GM12878 (cell line): ENCODE measurements at regions not wholly inside any gene's neighbourhood (a gene's known extent, or its start where the extent isn't known, plus 50 kb on each side); places are given as distances from the start of the nearest gene placed in this dataset.

Experiments
- ATAC-seq: fragments of 200-7000 bp; cut with Tn5 transposase; 3 replicates; pipeline ENCODE4 v1.9.1; 2020; ENCODE audit warnings: mild to moderate bottlenecking, moderate library complexity
- BruUV-seq: library from RNA; stranded (reverse); fragments of 400-500 nt; replicated peaks from 2 replicates; lab custom pipeline; 2021; lab: Mats Ljungman, UMichigan
- CTCF ChIA-PET: fragments of 300-600 bp; sonication (Branson Sonifier 250); formaldehyde crosslinking; extraction: SDS; loops from one replicate; lab custom pipeline; 2021; ENCODE audit warnings: inconsistent platforms; lab: Yijun Ruan, JAX
- POLR2A ChIA-PET: fragments of 350-600 bp; formaldehyde crosslinking; extraction: SDS; loops from one replicate; lab custom pipeline; 2021; ENCODE audit warnings: inconsistent platforms; lab: Charles Lee
- RAD21 ChIA-PET: fragments of 300-600 bp; sonication (Branson Sonifier 250); formaldehyde crosslinking; loops from one replicate; lab custom pipeline; 2023; ENCODE audit warnings: antibody characterized with exemption; ENCODE audit not compliant: unreplicated experiment; lab: Charles Lee
- SMC1A ChIA-PET: fragments of 300-600 bp; sonication (Branson Sonifier 250); formaldehyde crosslinking; loops from one replicate; lab custom pipeline; 2023; ENCODE audit not compliant: unreplicated experiment, uncharacterized antibody; lab: Charles Lee
- DNase-seq: peaks from one replicate; pipeline ENCODE4 v3.0.0-alpha.2; 2011; ENCODE audit warnings: low read depth, low spot score
- FAIRE-seq: peaks from 3 replicates; lab custom pipeline; 2011; peaks lifted over from hg19 to GRCh38; lab: Jason Lieb, UNC
- H2AFZ ChIP-seq: 2 replicates; pipeline ENCODE4 v1.6.0; 2011; ENCODE audit warnings: low read depth, low read length, control low read depth; ENCODE audit not compliant: control insufficient read depth
- H3K27ac ChIP-seq: 2 replicates; pipeline ENCODE4 v1.5.1; 2011; ENCODE audit warnings: control low read depth; ENCODE audit not compliant: control insufficient read depth, insufficient read depth
- H3K27me3 ChIP-seq, 2 experiments: replicated peaks in 1 of 2; 2 replicates each; pipeline versions ENCODE4 v1.6.0 to v1.6.1; 2011; ENCODE audit warnings: low read length in 1 of 2; ENCODE audit not compliant: control insufficient read depth in 2 of 2, insufficient read depth in 2 of 2
- H3K36me3 ChIP-seq, 2 experiments: 2 replicates each; pipeline ENCODE4 v1.5.1; 2011; ENCODE audit warnings: low read length in 1 of 2; ENCODE audit not compliant: control insufficient read depth in 2 of 2, insufficient read depth in 2 of 2
- H3K4me1 ChIP-seq: 2 replicates; pipeline ENCODE4 v1.6.1; 2011; ENCODE audit warnings: mild to moderate bottlenecking, low read length, moderate library complexity, mixed read lengths; ENCODE audit not compliant: control insufficient read depth, insufficient read depth
- H3K4me2 ChIP-seq: 2 replicates; pipeline ENCODE4 v1.6.0; 2011; ENCODE audit warnings: control low read depth; ENCODE audit not compliant: control insufficient read depth, insufficient read depth
- H3K4me3 ChIP-seq: fragments of 200-600 bp; sonication (generic); 2 replicates; pipeline ENCODE4 v1.5.1; 2016
- H3K79me2 ChIP-seq: 2 replicates; pipeline ENCODE4 v1.6.0; 2011; ENCODE audit warnings: low read length; ENCODE audit not compliant: control insufficient read depth, insufficient read depth
- H3K9ac ChIP-seq: 2 replicates; pipeline ENCODE4 v1.8.0; 2011; ENCODE audit warnings: low read length, control low read depth, mixed read lengths; ENCODE audit not compliant: control insufficient read depth, insufficient read depth
- H3K9me3 ChIP-seq: replicated peaks from 3 replicates; pipeline ENCODE4 v1.5.1; 2011; ENCODE audit warnings: mild to moderate bottlenecking, low read length; ENCODE audit not compliant: control insufficient read depth, insufficient read depth
- H4K20me1 ChIP-seq: 2 replicates; pipeline ENCODE4 v1.6.0; 2011; ENCODE audit not compliant: control insufficient read depth, insufficient read depth
- ATF7 ChIP-seq: fragments of 450-650 bp; IDR thresholded peaks from 2 replicates; pipeline ENCODE4 v1.6.1; 2016; ENCODE audit warnings: low read depth, mild to moderate bottlenecking
- BMI1 ChIP-seq: fragments of 450-650 bp; IDR thresholded peaks from 2 replicates; pipeline ENCODE4 v1.6.1; 2016; ENCODE audit warnings: mild to moderate bottlenecking, moderate library complexity, borderline replicate concordance
- CHD4 ChIP-seq: fragments of 200-600 bp; sonication (generic); IDR thresholded peaks from 2 replicates; pipeline ENCODE4 v1.6.1; 2016; ENCODE audit warnings: mild to moderate bottlenecking
- EED ChIP-seq: sonication (generic); IDR thresholded peaks from 2 replicates; pipeline ENCODE4 v1.6.1; 2016; ENCODE audit warnings: antibody characterized with exemption, low read depth
- ESRRA ChIP-seq: IDR thresholded peaks from 2 replicates; pipeline ENCODE4 v1.6.1; 2012; ENCODE audit warnings: mild to moderate bottlenecking, low read length, improper control_type of control experiment
- EZH2 ChIP-seq: IDR thresholded peaks from 2 replicates; pipeline ENCODE4 v1.6.1; 2012; ENCODE audit warnings: low read depth, mild to moderate bottlenecking, control low read depth, inconsistent platforms, low read length, borderline replicate concordance; ENCODE audit not compliant: control insufficient read depth
- HDAC2 ChIP-seq: fragments of 200-600 bp; sonication (generic); IDR thresholded peaks from 2 replicates; pipeline ENCODE4 v1.6.1; 2017
- KAT2A ChIP-seq: conservative IDR thresholded peaks from 2 replicates; pipeline ENCODE4 v1.6.1; 2011; ENCODE audit warnings: low read depth, low read length; ENCODE audit not compliant: control insufficient read depth
- KDM1A ChIP-seq: fragments of 200-600 bp; sonication (generic); IDR thresholded peaks from 2 replicates; pipeline ENCODE4 v1.6.1; 2016; ENCODE audit warnings: borderline replicate concordance
- MXI1 ChIP-seq: fragments of 150-350 bp; IDR thresholded peaks from 2 replicates; pipeline ENCODE4 v1.6.1; 2011; ENCODE audit warnings: low read depth, mild to moderate bottlenecking, inconsistent platforms, low read length, improper control_type of control experiment
- NFYB ChIP-seq: IDR thresholded peaks from 2 replicates; pipeline ENCODE4 v1.6.1; 2011; ENCODE audit warnings: low read depth, mild to moderate bottlenecking, low read length, improper control_type of control experiment, moderate library complexity; ENCODE audit not compliant: insufficient read depth
- POLR2A ChIP-seq: IDR thresholded peaks from 2 replicates; pipeline ENCODE4 v1.6.1; 2011; ENCODE audit warnings: low read depth, mild to moderate bottlenecking, low read length
- RAD21 ChIP-seq: IDR thresholded peaks from 2 replicates; pipeline ENCODE4 v1.6.1; 2011; ENCODE audit warnings: mild to moderate bottlenecking, low read depth, low read length, moderate library complexity; ENCODE audit not compliant: insufficient read depth
- SRF ChIP-seq, 2 experiments: IDR thresholded peaks; 2 replicates each; pipeline ENCODE4 v1.6.1; 2011; ENCODE audit warnings: low read depth in 2 of 2, low read length in 2 of 2, mild to moderate bottlenecking in 1 of 2, moderate library complexity in 1 of 2
- SUPT20H ChIP-seq: IDR thresholded peaks from 2 replicates; pipeline ENCODE4 v1.6.1; 2011; ENCODE audit warnings: low read depth, mild to moderate bottlenecking, low read length, moderate library complexity, borderline replicate concordance; ENCODE audit not compliant: control insufficient read depth
- TAF1 ChIP-seq: IDR thresholded peaks from 2 replicates; pipeline ENCODE4 v1.6.1; 2011; ENCODE audit warnings: mild to moderate bottlenecking, low read depth, low read length, borderline replicate concordance
- WGBS: methylation state at CpG from one replicate; pipeline ENCODE4 v1.1.6; 2016; ENCODE audit warnings: low lambda C conversion rate; ENCODE audit not compliant: insufficient replicate concordance, insufficient coverage; ENCODE audit errors: missing lambda C conversion rate; 5-methylcytosine and 5-hydroxymethylcytosine counted together
- in situ Hi-C: fragments of 300-500 bp; cut with MboI; formaldehyde crosslinking; loops from 9 replicates; pipeline ENCODE4 v1.14.3; 2018; ENCODE audit warnings: mixed read lengths
- intact Hi-C: fragments of 100-400 bp; cut with micrococcal nuclease; formaldehyde crosslinking; loops from one replicate; pipeline ENCODE4 v1.14.2; 2022; ENCODE audit not compliant: unreplicated experiment
- TF ChIP-seq, protein P1 (sequence below): IDR thresholded peaks from 2 replicates; pipeline ENCODE4 v1.6.1; 2011; ENCODE audit warnings: borderline replicate concordance, low read depth, mild to moderate bottlenecking, moderate library complexity, low read length; ENCODE audit not compliant: insufficient read depth, poor library complexity, severe bottlenecking
- TF ChIP-seq, protein P2 (sequence below): IDR thresholded peaks from 2 replicates; pipeline ENCODE4 v1.6.1; 2011; ENCODE audit warnings: mild to moderate bottlenecking, low read depth, low read length, moderate library complexity; ENCODE audit not compliant: insufficient replicate concordance
- TF ChIP-seq, protein P3 (sequence below): fragments of 450-650 bp; IDR thresholded peaks from 2 replicates; pipeline ENCODE4 v1.6.1; 2017; ENCODE audit warnings: mild to moderate bottlenecking, low read depth, inconsistent platforms; ENCODE audit not compliant: poor library complexity, severe bottlenecking
- TF ChIP-seq, protein P4 (sequence below): IDR thresholded peaks from 2 replicates; pipeline ENCODE4 v1.6.1; 2012; ENCODE audit warnings: low read depth, low read length, improper control_type of control experiment

DNA sequence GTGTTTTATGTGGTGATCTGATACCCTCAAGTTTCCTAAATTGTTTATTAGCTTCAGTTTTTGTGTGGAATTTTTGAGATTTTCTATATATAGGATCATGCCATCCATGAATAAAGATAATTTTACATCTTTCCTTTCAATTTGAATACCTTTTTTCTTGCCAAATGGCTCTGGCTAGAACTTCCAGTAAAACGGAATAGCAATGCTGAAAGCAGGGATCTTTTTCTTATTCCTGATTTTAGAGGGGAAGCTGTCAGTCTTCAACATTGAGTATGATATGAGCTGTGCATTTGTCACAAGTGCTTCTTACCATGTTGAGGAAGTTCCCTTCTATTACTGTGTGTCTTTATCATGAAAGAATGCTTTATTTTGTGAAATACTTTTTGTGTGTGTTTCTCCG lies 618.8 kb downstream of the FGF9 start:
- ChIA-PET CTCF (no interaction called here), SMC1A (no interaction called here), RAD21 (no interaction called here), POLR2A (no interaction called here)
- Histone ChIP-seq H3K9ac (no peak overlapping the region), H3K36me3 (no peaks in the 10 kb centered on the region), H3K27ac (no peak overlapping the region), H3K4me3 (no peak overlapping the region), H3K27me3 (no peaks in the 10 kb centered on the region), H3K4me2 (no peak overlapping the region), H3K9me3 (no peaks in the 10 kb centered on the region), H3K4me1 (peaks cover 3% of the 10 kb centered on the region; the same call in 1 of the 2 replicates), H2AFZ (no peak overlapping the region), H3K79me2 (no peaks in the 10 kb centered on the region), H4K20me1 (no peaks in the 10 kb centered on the region)
- intact Hi-C loops (no loop called here), in situ Hi-C loops (no loop called here)
- no TSS peak for BruUV-seq
- TF ChIP-seq EZH2 (no peak), EED (no peak), NFYB (no peak), MXI1 (no peak), BMI1 (no peak), ATF7 (no peak), RAD21 (no peak), SRF (IDR thresholded peaks at IDR 0.05; ENCODE audit: low read depth in 2 of 2, low read length in 2 of 2) (no peak), CHD4 (no peak), POLR2A (no peak), HDAC2 (no peak), ESRRA (no peak), KAT2A (no peak), TAF1 (no peak), SUPT20H (no peak), KDM1A (no peak)
- TF ChIP-seq, protein P1, sequence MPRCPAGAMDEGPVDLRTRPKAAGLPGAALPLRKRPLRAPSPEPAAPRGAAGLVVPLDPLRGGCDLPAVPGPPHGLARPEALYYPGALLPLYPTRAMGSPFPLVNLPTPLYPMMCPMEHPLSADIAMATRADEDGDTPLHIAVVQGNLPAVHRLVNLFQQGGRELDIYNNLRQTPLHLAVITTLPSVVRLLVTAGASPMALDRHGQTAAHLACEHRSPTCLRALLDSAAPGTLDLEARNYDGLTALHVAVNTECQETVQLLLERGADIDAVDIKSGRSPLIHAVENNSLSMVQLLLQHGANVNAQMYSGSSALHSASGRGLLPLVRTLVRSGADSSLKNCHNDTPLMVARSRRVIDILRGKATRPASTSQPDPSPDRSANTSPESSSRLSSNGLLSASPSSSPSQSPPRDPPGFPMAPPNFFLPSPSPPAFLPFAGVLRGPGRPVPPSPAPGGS: no peak
- TF ChIP-seq, protein P2, sequence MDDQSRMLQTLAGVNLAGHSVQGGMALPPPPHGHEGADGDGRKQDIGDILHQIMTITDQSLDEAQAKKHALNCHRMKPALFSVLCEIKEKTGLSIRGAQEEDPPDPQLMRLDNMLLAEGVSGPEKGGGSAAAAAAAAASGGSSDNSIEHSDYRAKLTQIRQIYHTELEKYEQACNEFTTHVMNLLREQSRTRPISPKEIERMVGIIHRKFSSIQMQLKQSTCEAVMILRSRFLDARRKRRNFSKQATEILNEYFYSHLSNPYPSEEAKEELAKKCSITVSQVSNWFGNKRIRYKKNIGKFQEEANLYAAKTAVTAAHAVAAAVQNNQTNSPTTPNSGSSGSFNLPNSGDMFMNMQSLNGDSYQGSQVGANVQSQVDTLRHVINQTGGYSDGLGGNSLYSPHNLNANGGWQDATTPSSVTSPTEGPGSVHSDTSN: no peak
- TF ChIP-seq, protein P3, sequence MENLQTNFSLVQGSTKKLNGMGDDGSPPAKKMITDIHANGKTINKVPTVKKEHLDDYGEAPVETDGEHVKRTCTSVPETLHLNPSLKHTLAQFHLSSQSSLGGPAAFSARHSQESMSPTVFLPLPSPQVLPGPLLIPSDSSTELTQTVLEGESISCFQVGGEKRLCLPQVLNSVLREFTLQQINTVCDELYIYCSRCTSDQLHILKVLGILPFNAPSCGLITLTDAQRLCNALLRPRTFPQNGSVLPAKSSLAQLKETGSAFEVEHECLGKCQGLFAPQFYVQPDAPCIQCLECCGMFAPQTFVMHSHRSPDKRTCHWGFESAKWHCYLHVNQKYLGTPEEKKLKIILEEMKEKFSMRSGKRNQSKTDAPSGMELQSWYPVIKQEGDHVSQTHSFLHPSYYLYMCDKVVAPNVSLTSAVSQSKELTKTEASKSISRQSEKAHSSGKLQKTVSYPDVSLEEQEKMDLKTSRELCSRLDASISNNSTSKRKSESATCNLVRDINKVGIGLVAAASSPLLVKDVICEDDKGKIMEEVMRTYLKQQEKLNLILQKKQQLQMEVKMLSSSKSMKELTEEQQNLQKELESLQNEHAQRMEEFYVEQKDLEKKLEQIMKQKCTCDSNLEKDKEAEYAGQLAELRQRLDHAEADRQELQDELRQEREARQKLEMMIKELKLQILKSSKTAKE: no peak
- TF ChIP-seq, protein P4, sequence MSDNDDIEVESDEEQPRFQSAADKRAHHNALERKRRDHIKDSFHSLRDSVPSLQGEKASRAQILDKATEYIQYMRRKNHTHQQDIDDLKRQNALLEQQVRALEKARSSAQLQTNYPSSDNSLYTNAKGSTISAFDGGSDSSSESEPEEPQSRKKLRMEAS: no peak
- DNase-seq (no peak), FAIRE-seq (no peak), ATAC-seq (no peak)
- 0% methylated on average over 2 of the region's 2 CpGs for WGBS
